Spleen (tissue), 7 donors: ENCODE measurements at regions not wholly inside any gene's neighbourhood (a gene's known extent, or its start where the extent isn't known, plus 50 kb on each side); places are given as distances from the start of the nearest gene placed in this dataset.

Experiments used
- POLR2A ChIP-seq, 3 donors: fragments of 450-650 bp; IDR thresholded peaks; one replicate each; pipeline ENCODE4 v1.5.1; 2017; ENCODE audit warnings: antibody characterized with exemption in 3 of 3, mild to moderate bottlenecking in 1 of 3
- TF ChIP-seq, protein P1 (sequence below), 11 experiments: fragments of 200-600 bp in 7 of 11; fragments of 450-650 bp in 4 of 11; sonication (generic) in 4 of 11; IDR thresholded peaks in 8 of 11; conservative IDR thresholded peaks in 3 of 11; 1 replicate in 7 of 11; 2 replicates in 4 of 11; pipeline versions ENCODE4 v1.4.0 to v1.8.0; 2016 to 2021; ENCODE audit warnings: antibody characterized with exemption in 11 of 11, inconsistent platforms in 4 of 11, mild to moderate bottlenecking in 1 of 11
- donor health status: DM: no; HTN: no; CAD: no; lungs with moderate emphysema.
- donor health status: DM: no; HTN: no; CAD: no.
- donor health status: DM: no; HTN: no; CAD: no.

DNA sequence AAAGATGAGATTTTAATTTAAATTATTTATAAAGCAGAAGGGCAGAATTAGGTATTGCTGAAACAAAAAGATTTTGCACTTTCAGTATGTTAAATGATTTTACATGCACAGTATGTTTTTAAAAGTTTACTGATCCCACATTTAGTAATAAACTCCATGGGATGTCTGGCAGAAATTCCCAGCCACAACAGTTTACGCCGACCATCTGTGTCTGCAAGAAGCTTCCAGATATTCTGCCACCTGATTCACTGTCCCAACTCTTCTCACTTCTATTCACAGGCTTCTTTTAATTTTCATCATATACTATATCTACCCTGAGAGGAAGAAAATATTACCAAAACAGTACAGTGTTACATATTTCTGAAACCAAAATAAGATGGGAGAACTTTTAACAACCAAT, 115.8 kb upstream of the IQCM start:
- TF ChIP-seq, protein P1, sequence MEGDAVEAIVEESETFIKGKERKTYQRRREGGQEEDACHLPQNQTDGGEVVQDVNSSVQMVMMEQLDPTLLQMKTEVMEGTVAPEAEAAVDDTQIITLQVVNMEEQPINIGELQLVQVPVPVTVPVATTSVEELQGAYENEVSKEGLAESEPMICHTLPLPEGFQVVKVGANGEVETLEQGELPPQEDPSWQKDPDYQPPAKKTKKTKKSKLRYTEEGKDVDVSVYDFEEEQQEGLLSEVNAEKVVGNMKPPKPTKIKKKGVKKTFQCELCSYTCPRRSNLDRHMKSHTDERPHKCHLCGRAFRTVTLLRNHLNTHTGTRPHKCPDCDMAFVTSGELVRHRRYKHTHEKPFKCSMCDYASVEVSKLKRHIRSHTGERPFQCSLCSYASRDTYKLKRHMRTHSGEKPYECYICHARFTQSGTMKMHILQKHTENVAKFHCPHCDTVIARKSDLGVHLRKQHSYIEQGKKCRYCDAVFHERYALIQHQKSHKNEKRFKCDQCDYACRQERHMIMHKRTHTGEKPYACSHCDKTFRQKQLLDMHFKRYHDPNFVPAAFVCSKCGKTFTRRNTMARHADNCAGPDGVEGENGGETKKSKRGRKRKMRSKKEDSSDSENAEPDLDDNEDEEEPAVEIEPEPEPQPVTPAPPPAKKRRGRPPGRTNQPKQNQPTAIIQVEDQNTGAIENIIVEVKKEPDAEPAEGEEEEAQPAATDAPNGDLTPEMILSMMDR (IDR thresholded peaks at IDR 0.05 in 8 of 11, conservative IDR thresholded peaks at IDR 0.05 in 3 of 11), result no peak
- TF ChIP-seq POLR2A (IDR thresholded peaks at IDR 0.05), result no peak
